GM21515 (cell line): ENCODE measurements at regions not wholly inside any gene's neighbourhood (a gene's known extent, or its start where the extent isn't known, plus 50 kb on each side); places are given as distances from the start of the nearest gene placed in this dataset.

ENCODE experiments used
- ATAC-seq: cut with Tn5 transposase; IDR thresholded peaks from one replicate; pipeline ENCODE4 v1.9.1; 2021; ENCODE audit not compliant: unreplicated experiment

GRCh38 chr11:134008634-134009071, 51.9 kb upstream of the IGSF9B start:
- peak; percentile 76 for ATAC-seq

GRCh38 chr11:134013518-134013917, 55.4 kb upstream of the JAM3 start:
- no peak for ATAC-seq

- ATAC-seq = no peak
These were observed 54.4 kb upstream of the JAM3 start for GRCh38 chr11:134014511-134014910.

- ATAC-seq = no peak
These were observed 53.3 kb upstream of the JAM3 start for GRCh38 chr11:134015556-134015955.

GRCh38 chr11:134017511-134018430, 51.1 kb upstream of the JAM3 start:
- ATAC-seq = no peak
